ENCODE measurements at regions not wholly inside any gene's neighbourhood (a gene's known extent, or its start where the extent isn't known, plus 50 kb on each side); places are given as distances from the start of the nearest gene placed in this dataset.
"Not testable (repeated sequence)": the region's sequence is repeated elsewhere in the genome, so short reads cannot be mapped to it uniquely, and the experiment has no call there.

DNA sequence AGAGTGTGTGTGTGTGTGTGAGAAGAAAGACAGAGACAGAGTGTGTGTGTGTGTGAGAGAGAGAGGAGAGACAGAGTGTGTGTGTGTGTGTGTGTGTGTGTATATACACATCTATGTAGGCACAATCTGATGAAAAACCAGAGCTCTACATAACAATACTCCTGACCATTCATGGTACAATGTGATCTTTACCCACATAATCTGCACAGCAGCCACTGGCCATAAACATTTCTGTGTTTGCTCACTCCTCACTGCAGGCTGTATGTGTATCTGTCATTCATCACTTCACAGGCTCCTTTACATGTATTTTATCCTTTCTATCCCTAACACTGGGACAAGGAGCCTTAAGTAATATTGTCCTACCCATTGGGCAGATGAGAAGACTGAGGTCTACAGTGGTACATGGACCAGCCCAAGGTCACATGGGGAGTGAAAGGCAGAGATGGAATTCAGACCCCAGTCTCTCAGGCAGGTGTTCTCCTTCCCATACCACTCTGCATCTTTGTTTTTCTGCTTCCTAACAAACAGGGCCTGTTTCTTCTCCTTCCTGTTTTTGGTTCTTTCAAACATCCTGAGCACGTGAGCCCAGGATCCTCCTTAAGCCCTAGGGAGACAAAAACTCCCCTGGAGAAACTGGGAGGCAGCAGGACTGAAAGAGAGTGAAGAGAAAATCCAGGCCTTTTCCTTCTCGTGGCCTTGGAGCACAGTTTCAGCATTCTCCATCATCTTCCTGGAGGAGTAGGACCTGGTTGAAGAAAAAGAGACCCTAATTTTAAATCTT is 201.7 kb upstream of the MSX2 start:
- DNase-seq (ENCODE audit: low read depth): no peak

DNA sequence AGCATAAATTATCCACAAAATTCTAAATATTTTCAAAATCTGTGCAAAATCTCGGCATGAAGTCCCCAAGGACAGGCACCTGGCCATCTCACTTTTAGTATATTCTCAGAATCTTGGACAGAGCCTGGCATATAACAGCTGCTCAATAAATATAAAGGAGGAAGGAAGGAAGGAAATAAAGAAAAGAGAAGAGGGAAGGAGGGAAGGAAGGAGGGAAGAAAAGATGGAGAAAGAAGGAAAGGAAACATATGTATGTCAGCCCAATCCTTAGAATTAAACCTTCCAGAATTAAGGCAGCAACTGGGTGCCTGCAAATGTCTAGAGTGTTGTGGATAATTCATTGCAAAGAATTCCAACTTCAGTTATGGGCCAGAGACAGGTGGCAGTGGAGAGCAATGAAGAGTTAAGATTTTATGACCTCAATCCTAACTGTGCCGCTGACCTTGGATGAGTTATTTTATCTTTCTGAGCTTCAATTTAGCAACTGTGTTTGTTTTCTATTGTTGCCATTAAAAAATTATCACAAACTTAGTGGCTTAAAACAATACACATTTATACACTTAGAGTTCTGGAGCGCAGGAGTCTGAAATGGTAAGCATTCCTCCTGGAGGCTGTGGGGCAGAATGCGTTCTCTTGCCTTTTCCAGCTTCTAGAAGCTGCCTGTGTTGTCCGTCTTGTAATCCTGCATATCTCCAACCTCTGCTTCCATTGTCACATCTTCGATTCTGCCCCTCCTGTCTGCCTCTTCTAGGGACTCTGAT is 200.9 kb upstream of the MSX2 start:
- no peak for DNase-seq (ENCODE audit: low read depth)

DNA sequence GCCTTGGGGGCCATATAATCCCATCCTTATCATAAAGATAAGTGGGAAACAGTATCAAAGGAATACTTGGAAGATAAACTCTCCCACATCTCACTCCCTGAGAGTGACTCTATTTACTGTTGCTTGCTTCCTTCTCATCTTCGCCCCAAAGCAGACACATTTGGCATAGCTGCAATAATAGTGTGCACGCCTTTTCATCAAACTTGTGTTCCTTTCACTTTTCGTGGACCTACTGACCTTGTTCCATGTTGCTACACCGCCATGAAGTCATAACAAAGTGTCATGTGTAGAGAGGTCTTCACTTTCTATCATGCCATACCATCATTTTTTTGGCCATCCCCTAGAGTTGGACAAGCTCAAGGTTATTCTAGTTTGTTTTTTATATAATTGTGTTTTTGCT is 200.0 kb upstream of the MSX2 start:
- no peak for DNase-seq (ENCODE audit: low read depth)

DNA sequence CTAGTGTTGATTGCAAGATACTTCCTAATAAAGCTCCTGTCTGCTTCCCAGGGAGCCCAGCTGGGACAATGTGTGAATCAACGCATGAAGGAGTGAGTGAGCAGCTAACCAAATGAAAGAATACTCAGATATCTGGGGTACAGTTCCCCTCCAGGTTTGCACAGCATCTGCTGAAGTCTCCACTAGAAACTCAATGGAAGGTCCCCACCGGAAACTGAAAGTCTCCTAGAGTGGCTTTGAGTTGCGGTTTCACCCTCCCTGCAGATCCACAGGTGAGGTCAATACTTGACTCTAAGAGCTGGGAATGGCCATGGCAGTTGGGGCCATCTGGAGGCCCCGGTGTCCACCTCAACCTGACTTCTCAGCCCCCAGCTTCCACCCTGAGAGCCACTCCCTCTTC is 198.2 kb upstream of the MSX2 start:
- no peak for DNase-seq (ENCODE audit: low read depth)

DNA sequence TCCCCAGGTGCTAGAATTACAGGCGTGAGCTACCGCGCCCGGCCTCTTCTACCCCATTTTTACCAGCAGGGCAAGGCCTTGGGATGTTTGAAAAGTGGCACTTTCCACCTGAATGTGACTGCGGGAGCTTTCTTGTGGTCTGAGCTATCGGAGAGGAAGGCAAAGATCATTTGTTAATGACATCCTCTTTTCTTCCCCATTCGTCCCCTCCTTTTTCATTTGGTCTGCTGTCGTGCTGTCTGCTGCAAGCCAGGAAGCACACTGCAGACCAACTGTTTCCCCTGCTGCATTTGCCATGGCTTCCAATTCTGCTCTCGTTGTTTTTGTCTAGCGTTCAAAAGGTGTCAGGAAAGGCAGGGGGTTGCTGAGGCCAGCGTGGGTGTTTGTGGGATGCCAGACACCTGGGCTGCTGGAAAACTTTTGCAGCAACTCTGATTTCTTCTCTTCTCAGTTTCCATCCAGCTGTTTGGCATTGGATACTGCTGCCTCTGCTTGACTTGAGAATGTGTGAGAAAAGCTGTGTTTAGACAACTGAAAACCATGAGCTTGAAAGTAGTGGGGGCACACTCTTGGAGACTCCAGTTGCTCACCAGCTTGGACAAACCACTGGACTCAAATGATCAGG is 196.4 kb upstream of the MSX2 start:
- DNase-seq (ENCODE audit: low read depth): no peak

DNA sequence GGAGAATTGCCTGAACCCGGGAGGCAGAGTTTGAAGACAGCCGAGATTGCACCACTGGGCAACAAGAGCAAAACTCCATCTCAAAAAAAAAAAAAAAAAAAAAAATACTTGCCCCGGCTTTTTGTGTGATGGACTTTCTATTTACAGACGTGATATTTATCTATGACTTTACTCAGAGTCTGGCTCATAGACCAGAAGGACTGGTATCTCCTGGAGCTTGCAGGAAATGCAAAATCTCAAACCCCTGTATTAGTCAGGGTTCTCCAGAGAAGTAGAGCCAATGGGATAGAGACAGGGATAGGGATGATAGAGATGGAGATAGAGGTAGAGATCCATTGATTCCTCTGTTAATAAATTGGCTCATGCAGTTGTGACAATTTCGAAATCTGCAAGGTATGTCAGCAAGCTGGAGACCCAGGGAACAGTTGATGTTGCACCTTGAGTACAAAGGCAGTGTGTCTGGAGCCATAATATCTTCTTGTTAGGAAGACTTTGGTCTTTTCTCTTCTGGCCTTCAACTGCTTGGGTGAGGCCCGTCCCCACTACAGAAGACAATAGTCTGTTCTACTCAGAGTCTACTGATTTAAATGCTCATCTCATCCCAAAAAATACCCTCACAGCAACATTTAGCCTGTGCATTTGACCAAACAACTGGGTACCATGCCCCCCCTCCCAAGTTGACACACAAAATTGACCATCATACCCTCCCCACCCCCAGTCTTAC is 195.4 kb upstream of the MSX2 start:
- no peak for DNase-seq (ENCODE audit: low read depth)

DNA sequence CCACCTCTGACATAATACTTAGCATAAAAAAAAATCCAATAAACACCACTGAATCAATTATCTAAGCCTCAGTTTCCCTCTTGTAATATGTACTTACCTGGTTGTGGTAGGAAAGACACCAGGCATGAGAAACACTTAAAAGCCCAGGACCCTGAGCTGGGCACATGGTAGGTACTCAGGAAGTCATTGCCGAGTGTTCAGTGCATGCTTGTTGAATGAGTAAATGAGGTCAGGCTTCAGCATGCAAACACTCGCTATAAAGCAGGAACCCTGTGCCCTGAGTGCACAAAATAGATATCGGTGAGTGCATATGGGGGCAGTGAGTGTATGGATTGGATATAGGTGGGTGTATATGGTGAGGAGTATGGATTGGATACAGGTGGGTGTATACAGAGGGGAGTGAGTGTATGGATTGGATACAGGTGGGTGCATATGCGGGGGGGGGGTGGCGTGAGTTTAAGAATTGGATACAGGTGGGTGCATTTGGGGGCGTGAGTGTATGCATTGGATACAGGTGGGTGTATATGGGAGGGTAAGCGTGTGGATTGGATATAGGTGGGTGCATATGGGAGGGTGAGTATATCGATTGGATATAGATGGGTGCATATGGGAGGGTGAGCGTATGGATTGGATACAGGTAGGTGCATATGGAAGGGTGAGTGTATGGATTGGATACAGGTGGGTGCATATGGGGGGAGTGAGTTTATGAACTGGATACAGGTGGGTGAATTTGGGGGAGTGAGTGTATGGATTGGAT is 194.3 kb upstream of the MSX2 start:
- DNase-seq (ENCODE audit: low read depth): peak; percentile 15

DNA sequence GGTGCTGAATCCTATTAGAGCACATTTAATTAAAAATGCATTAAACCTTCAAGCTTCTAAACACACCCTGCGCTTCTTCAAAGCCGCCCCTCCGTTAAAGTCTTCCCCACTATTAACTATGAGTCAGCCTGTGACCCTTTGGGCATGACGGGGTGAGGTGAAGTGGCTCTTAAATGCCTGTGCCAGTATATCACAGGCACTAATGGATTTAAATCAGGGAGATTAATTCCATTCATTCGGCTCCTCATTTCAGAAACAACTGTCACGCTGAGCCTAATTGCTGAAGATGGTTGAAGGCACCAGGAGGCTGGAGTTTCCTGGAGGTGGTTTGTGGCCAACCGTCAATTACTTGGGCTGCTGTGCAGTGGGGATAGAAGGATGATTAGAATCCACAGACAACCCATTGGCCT is 192.6 kb upstream of the MSX2 start:
- DNase-seq (ENCODE audit: low read depth): peak; percentile 4

DNA sequence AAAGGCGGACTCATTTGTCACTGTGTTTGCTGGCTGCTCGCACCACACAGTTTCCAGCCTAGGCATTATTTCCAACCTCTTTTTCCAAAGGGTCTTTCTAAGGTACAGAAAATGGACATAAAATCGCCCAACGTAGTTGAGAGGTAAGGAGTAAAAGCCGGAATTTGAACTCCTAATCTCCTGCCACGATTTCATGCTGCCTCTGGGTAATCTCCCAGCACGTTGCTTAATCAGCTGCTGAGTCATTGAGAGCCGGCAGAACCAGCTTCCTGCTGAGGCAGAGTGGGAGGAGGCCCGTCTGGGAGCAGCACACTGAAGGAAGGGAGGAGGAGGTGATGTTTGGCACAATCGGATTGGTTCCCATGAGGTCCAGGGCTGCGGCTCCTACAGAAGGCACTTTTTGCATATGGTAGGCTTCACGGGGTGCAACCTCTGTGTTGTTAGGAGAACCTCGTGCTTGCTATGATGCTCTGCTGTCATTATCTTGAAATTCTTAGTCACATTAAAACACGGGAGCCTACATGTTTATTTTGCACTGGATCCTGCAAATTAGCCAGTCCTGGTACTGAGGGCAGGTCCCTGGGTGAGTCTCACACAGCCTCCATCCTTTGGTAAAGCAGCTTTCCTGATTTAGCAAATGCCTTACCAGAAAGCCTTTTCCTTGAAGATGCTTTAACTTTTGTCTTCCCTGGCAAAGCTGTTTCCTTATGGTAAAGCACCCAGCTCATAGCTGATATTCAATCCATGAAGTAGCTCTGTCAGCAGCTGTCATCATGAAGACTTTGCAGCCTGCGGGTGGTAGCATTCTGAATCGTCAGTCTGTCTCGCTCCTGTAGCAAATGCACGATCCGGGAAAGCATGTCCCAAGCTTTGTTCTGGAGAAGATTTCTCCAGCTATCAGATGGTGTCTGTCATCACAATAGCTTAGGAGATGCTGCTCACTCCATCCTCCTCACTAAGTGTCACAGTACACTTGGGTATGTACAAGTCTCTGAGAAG is 191.6 kb upstream of the MSX2 start:
- DNase-seq (ENCODE audit: low read depth): peak; percentile 99

DNA sequence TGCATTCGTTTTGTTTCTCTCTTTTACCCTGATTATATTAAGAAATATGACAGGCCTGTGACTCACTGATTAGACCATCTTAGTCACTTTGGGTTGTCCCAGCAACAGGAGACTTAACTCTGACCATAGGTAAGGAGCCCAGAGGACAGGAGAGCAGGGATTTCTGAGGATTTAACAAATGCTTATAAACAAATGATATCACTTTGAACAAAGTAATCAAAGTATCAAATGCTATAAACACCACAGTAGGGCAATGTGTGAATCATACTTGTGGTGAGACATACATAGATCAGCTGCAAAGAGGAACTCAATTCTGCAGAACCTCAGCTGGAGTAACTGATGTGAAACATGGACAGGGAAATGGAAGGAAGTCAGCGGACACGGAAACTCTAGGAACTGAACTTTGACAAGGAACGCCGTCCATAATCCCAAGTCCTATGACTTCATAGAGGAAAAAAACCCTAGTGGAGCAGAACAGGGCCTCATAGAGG is 190.6 kb upstream of the MSX2 start:
- DNase-seq (ENCODE audit: low read depth): peak; percentile 92

DNA sequence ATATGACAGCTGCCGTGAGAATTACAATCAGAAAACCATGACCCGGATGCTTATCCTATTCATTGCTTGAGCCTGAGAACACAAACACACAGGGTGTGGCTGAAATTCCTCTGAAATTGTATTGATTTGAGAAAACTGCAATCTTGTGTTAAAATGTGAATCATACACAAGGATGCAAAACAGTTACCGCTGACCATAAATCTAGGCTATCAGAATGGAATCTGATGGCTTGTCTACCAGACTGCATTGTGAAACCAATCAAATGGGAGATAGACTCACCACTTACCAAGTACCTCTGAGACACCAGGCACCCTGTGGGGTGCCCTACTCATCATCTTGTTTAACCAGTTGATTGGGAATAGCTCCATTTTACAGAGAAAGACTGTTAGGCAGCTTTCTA is 188.7 kb upstream of the MSX2 start:
- peak; percentile 82 for DNase-seq (ENCODE audit: low read depth)

DNA sequence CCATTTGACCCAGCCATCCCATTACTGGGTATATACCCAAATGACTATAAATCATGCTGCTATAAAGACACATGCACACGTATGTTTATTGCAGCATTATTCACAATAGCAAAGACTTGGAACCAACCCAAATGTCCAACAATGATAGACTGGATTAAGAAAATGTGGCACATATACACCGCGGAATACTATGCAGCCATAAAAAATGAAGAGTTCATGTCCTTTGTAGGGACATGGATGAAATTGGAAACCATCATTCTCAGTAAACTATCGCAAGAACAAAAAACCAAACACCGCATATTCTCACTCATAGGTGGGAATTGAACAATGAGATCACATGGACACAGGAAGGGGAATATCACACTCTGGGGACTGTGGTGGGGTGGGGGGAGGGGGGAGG is 184.6 kb upstream of the MSX2 start:
- not testable (repeated sequence) for DNase-seq (ENCODE audit: low read depth)

DNA sequence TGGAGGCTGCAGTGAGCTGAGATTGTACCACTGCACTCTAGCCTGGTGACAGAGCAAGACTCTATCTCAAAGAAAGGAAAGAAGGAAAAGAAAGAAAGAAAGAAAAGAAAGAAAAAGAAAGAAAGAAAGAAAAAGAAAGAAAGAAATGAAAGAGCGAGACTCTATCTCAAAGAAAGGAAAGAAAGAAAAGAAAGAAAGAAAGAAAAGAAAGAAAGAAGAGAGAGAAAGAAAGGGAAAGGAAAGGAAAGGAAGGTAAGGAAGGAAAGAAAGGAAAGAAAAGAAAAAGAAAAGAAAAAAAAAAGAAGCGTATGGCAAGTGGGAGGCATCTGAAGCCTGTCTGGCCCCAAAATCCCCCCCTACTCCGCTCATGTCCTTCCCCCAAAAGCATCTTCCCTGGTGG is 182.3 kb upstream of the MSX2 start:
- no peak for DNase-seq (ENCODE audit: low read depth)

DNA sequence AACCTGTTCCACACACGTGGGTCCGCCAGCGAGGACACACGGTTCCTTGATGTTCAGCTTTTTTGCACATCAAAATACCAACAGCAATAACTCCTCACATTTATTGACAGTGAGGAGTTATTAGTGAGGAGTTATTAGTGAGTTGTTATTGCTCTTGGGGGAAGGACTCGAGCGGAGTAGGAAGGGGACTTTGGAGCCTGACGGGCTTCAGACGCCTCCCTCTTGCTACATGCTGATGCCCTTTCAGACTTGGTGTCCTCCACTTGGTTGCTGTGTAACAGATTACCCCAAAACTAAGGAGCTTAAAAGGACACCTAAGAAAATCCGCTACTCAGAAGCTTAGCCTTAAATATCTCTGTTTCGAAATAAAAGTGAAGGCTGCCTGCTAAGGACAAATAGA is 181.9 kb upstream of the MSX2 start:
- DNase-seq (ENCODE audit: low read depth): no peak

DNA sequence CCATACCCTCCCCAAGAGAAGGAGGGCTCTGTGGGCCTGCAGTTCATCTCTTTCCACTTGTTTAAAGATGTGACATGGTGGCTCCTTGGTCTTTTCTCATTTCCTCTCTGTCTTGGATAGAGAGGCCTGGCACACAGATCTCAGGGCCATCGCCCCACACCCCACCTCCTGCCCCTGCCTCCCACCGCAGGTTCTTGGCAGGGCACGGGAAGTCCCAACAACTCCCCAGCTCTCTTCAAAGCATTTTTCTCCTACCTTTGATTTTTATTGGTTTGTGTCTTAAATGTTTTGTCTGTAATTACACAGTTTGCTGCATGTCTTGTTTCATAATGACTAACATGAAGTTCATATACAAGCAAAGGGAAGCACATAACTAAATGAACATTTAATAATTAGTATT is 178.5 kb upstream of the MSX2 start:
- DNase-seq (ENCODE audit: low read depth): no peak

DNA sequence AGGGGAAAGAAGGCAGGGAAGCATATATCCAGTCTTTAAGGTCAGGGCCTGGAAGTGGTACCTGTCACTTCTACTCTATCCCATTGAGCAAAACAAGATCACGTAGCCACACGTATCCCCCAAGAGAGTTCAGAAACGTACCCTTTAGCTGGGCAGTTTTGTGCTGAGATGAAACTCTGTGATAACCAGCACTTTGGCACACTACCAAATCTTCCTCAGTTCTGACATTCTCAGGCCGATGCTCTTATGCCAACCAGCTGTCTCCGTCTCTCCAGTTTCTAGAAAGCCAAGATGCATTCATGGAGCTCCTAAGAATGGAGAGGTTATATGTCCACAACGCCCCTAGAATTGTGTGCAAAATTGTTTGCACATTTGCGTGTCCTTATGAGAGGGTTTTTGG is 176.6 kb upstream of the MSX2 start:
- DNase-seq (ENCODE audit: low read depth): no peak

DNA sequence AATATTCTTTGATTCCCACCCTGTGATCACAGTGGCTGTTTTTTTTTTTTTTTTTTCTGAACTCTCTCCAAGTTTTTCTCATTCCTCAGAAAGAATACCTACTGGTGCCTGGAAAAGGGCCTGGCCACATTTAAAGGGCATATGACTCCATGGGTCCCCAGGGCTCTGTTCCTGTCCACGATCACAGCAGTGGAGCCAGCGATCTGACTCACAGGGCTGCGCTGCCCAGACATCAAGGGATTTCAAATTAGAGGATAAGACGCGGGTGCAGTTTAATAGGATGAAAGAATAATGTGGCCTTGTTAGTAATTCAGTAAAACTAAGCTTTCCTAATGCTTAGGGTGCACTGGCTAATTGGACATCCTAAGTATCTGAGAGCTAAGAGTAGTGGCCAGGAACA is 175.1 kb upstream of the MSX2 start:
- DNase-seq (ENCODE audit: low read depth): no peak

DNA sequence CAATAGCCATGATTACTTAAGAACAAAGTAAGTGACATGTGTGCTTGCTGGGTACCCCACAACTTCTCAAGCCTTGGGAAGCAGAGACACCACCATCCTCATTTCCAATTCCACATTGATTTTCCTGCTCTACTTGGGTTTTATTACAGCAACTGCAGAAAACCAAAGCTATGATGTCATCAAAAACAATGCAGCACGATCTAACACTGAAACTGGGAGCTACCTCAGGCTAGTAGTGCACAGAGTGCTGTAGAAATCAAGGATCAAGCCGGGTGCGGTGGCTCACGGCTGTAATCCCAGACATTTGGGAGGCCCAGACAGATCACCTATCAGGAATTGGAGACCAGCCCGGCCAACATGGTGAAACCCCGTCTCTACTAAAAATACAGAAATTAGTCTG is 174.4 kb upstream of the MSX2 start:
- peak; percentile 9 for DNase-seq (ENCODE audit: low read depth)

DNA sequence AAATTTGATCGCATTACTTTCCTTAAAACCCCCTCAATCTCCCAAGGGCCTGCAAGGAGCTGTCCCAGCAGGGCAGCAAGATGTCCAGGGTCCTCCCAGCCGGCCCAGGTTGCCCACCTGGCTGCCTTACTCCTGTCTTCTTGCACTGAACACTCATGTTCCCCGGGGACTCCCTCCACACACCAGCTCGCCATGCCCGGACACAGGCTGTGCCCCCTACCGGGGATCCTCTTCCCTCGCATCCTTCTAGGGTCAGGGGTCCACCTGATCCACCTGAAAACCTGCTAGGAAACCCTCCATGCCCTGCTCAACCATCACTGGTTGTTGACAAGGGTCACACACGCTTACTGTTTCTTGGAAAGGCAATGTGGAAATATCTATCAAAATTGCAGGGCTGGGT is 172.0 kb upstream of the MSX2 start:
- no peak for DNase-seq (ENCODE audit: low read depth)

DNA sequence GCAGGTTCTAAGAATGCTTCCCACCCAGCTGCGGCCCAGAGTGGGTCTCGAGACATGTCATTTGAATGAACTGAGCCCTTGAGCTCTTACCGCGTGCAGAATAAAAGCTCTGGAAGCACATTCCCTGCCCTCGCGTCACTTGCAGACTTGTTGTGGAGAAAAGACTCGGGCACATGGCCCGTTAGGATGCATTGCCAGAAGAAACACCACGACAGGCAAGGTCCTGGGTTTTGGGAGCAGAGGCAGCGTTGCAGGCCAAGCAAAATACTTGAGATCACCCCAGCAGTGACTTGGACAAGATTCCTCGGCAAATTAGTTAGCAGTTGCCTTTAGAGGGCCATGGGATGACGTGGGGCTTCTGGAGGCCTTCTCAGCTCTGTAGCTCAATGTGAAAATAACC is 170.8 kb upstream of the MSX2 start:
- no peak for DNase-seq (ENCODE audit: low read depth)
